ENCODE measurements at regions not wholly inside any gene's neighbourhood (a gene's known extent, or its start where the extent isn't known, plus 50 kb on each side); places are given as distances from the start of the nearest gene placed in this dataset.
A peak's percentile ranks its signal among the peaks of the same experiment; 100 is the strongest.

GRCh38 chr22:46054091-46055073 is 77.4 kb upstream of the WNT7B start:
- DNase-seq (ENCODE audit: low spot score), result peak; percentile 77

GRCh38 chr22:46055181-46055875 is 78.4 kb upstream of the WNT7B start:
- no peak for DNase-seq (ENCODE audit: low spot score)

- DNase-seq (ENCODE audit: low spot score), result no peak
These were observed 79.1 kb upstream of the WNT7B start for GRCh38 chr22:46055911-46056545.

GRCh38 chr22:46056546-46057245 is 79.7 kb upstream of the WNT7B start:
- no peak for DNase-seq (ENCODE audit: low spot score)

GRCh38 chr22:46057246-46058090 is 80.5 kb upstream of the WNT7B start:
- no peak for DNase-seq (ENCODE audit: low spot score)

GRCh38 chr22:46058091-46058420 is 81.1 kb upstream of the WNT7B start:
- DNase-seq (ENCODE audit: low spot score), result no peak

GRCh38 chr22:46058591-46059519 is 81.9 kb upstream of the WNT7B start:
- no peak for DNase-seq (ENCODE audit: low spot score)

- DNase-seq (ENCODE audit: low spot score), result no peak
These were observed 83.5 kb upstream of the WNT7B start for GRCh38 chr22:46060292-46061123.

- DNase-seq (ENCODE audit: low spot score), result no peak
These were observed 84.2 kb upstream of the WNT7B start for GRCh38 chr22:46061124-46061500.

- DNase-seq (ENCODE audit: low spot score), result no peak
These were observed 84.7 kb upstream of the WNT7B start for GRCh38 chr22:46061501-46062231.

GRCh38 chr22:46062232-46062615 is 85.3 kb upstream of the WNT7B start:
- no peak for DNase-seq (ENCODE audit: low spot score)

- no peak for DNase-seq (ENCODE audit: low spot score)
These were observed 86.1 kb upstream of the WNT7B start for GRCh38 chr22:46062971-46063631.

GRCh38 chr22:46063846-46064227 is 86.5 kb upstream of the PPARA start:
- DNase-seq (ENCODE audit: low spot score), result no peak

- DNase-seq (ENCODE audit: low spot score), result no peak
These were observed 85.9 kb upstream of the PPARA start for GRCh38 chr22:46064228-46064965.

- DNase-seq (ENCODE audit: low spot score), result no peak
These were observed 85.2 kb upstream of the PPARA start for GRCh38 chr22:46064966-46065666.

- no peak for DNase-seq (ENCODE audit: low spot score)
These were observed 84.5 kb upstream of the PPARA start for GRCh38 chr22:46065691-46066454.
